Hepatocyte (in vitro differentiated cells): ENCODE measurements at regions not wholly inside any gene's neighbourhood (a gene's known extent, or its start where the extent isn't known, plus 50 kb on each side); places are given as distances from the start of the nearest gene placed in this dataset.

ENCODE experiments used
- CTCF ChIP-seq: fragments of 200-600 bp; sonication (generic); IDR thresholded peaks from 2 replicates; pipeline ENCODE4 v1.5.1; 2016; ENCODE audit warnings: antibody characterized with exemption, mild to moderate bottlenecking; ENCODE audit not compliant: poor library complexity
- EZH2 ChIP-seq: fragments of 200-600 bp; sonication (generic); IDR thresholded peaks from 2 replicates; pipeline ENCODE4 v1.6.1; 2016; ENCODE audit warnings: antibody characterized with exemption, mild to moderate bottlenecking, borderline replicate concordance

GRCh38 chr9:103649086-103649485 is 445.0 kb upstream of the SMC2 start:
- TF ChIP-seq CTCF (no peak), EZH2 (no peak)
